COLO668 (cell line): ENCODE measurements at regions not wholly inside any gene's neighbourhood (a gene's known extent, or its start where the extent isn't known, plus 50 kb on each side); places are given as distances from the start of the nearest gene placed in this dataset.

Source experiments
- DNase-seq: peaks from one replicate; lab custom pipeline; 2025; ENCODE audit not compliant: unreplicated experiment; lab: John Stamatoyannopoulos, UW

GRCh38 chr1:56418151-56418631 lies 161.2 kb downstream of the PLPP3 start:
- no peak for DNase-seq

- no peak for DNase-seq
These were observed 161.7 kb downstream of the PLPP3 start for GRCh38 chr1:56417646-56418045.

- DNase-seq, result no peak
These were observed 162.9 kb downstream of the PLPP3 start for GRCh38 chr1:56416495-56416894.

- no peak for DNase-seq
These were observed 163.6 kb downstream of the PLPP3 start for GRCh38 chr1:56415720-56416119.

- peak; percentile 42 for DNase-seq
These were observed 164.1 kb downstream of the PLPP3 start for GRCh38 chr1:56415258-56415657.

GRCh38 chr1:56414728-56415224 lies 164.6 kb downstream of the PLPP3 start:
- peak; percentile 87 for DNase-seq

- peak; percentile 48 for DNase-seq
These were observed 165.6 kb downstream of the PLPP3 start for GRCh38 chr1:56413671-56414199.

- no peak for DNase-seq
These were observed 167.7 kb downstream of the PLPP3 start for GRCh38 chr1:56411484-56412180.

GRCh38 chr1:56411021-56411420 lies 168.3 kb downstream of the PLPP3 start:
- DNase-seq, result no peak

GRCh38 chr1:56410405-56410804 lies 169.0 kb downstream of the PLPP3 start:
- DNase-seq, result no peak

GRCh38 chr1:56409112-56409691 lies 170.2 kb downstream of the PLPP3 start:
- DNase-seq, result peak; percentile 62

- DNase-seq, result no peak
These were observed 172.5 kb downstream of the PLPP3 start for GRCh38 chr1:56406821-56407220.

- DNase-seq, result no peak
These were observed 174.8 kb downstream of the PLPP3 start for GRCh38 chr1:56404561-56405030.

GRCh38 chr1:56404066-56404465 lies 175.3 kb downstream of the PLPP3 start:
- no peak for DNase-seq

GRCh38 chr1:56403321-56403720 lies 176.0 kb downstream of the PLPP3 start:
- DNase-seq, result no peak

- DNase-seq, result no peak
These were observed 178.2 kb downstream of the PLPP3 start for GRCh38 chr1:56401191-56401590.

GRCh38 chr1:56400526-56400925 lies 178.8 kb downstream of the PLPP3 start:
- no peak for DNase-seq

- no peak for DNase-seq
These were observed 179.6 kb downstream of the PLPP3 start for GRCh38 chr1:56399795-56400194.

- DNase-seq, result no peak
These were observed 180.0 kb downstream of the PLPP3 start for GRCh38 chr1:56399326-56399725.

- no peak for DNase-seq
These were observed 181.5 kb downstream of the PLPP3 start for GRCh38 chr1:56397811-56398231.

GRCh38 chr1:56397409-56397808 lies 182.0 kb downstream of the PLPP3 start:
- DNase-seq, result no peak

- DNase-seq, result no peak
These were observed 182.8 kb downstream of the PLPP3 start for GRCh38 chr1:56396581-56396980.
